HEK293T (cell line): ENCODE measurements at regions not wholly inside any gene's neighbourhood (a gene's known extent, or its start where the extent isn't known, plus 50 kb on each side); places are given as distances from the start of the nearest gene placed in this dataset.

Source experiments
- CTCF ChIA-PET: fragments of 350-600 bp; formaldehyde crosslinking; extraction: SDS; loops from one replicate; lab custom pipeline; 2021; ENCODE audit warnings: antibody characterized with exemption, inconsistent platforms; lab: Yijun Ruan, JAX
- POLR2A ChIA-PET: fragments of 350-600 bp; formaldehyde crosslinking; extraction: SDS; loops from one replicate; lab custom pipeline; 2020; ENCODE audit warnings: antibody characterized with exemption, inconsistent platforms; lab: Yijun Ruan, JAX
- DNase-seq: peaks from one replicate; pipeline ENCODE4 v3.0.0; 2012; ENCODE audit warnings: mixed read lengths; ENCODE audit errors: extremely low spot score
- ARNT ChIP-seq: fragments of 450-650 bp; IDR thresholded peaks from 2 replicates; pipeline ENCODE4 v1.6.1; 2017; ENCODE audit warnings: mild to moderate bottlenecking
- BHLHE40 ChIP-seq: fragments of 450-650 bp; IDR thresholded peaks from 2 replicates; pipeline ENCODE4 v1.6.1; 2016; ENCODE audit warnings: mild to moderate bottlenecking, moderate library complexity, borderline replicate concordance
- CTBP1 ChIP-seq: fragments of 450-650 bp; IDR thresholded peaks from 2 replicates; pipeline ENCODE4 v1.6.1; 2016; ENCODE audit warnings: borderline replicate concordance
- ELF4 ChIP-seq: fragments of 450-650 bp; IDR thresholded peaks from 2 replicates; pipeline ENCODE4 v1.6.1; 2017; ENCODE audit warnings: antibody characterized with exemption
- FOXA1 ChIP-seq: fragments of 450-650 bp; IDR thresholded peaks from 2 replicates; pipeline ENCODE4 v1.6.1; 2016; ENCODE audit warnings: mild to moderate bottlenecking
- FOXK2 ChIP-seq: fragments of 450-650 bp; IDR thresholded peaks from 2 replicates; pipeline ENCODE4 v1.6.1; 2016; ENCODE audit warnings: mild to moderate bottlenecking
- FOXM1 ChIP-seq: fragments of 450-650 bp; IDR thresholded peaks from 2 replicates; pipeline ENCODE4 v1.6.1; 2017; ENCODE audit warnings: mild to moderate bottlenecking, borderline replicate concordance
- HDGF ChIP-seq: fragments of 450-650 bp; IDR thresholded peaks from 2 replicates; pipeline ENCODE4 v1.6.1; 2017; ENCODE audit warnings: antibody characterized with exemption, borderline replicate concordance
- L3MBTL2 ChIP-seq: fragments of 450-650 bp; conservative IDR thresholded peaks from 2 replicates; pipeline ENCODE4 v1.6.1; 2016; ENCODE audit warnings: mild to moderate bottlenecking
- LEF1 ChIP-seq: fragments of 450-650 bp; IDR thresholded peaks from 2 replicates; pipeline ENCODE4 v1.6.1; 2017; ENCODE audit warnings: mild to moderate bottlenecking, borderline replicate concordance
- NFRKB ChIP-seq: fragments of 450-650 bp; IDR thresholded peaks from 2 replicates; pipeline ENCODE4 v1.6.1; 2016; ENCODE audit warnings: mild to moderate bottlenecking, moderate library complexity
- PKNOX1 ChIP-seq: fragments of 450-650 bp; IDR thresholded peaks from 2 replicates; pipeline ENCODE4 v1.6.1; 2016
- SP1 ChIP-seq: fragments of 450-650 bp; IDR thresholded peaks from 2 replicates; pipeline ENCODE4 v1.6.1; 2017
- SUZ12 ChIP-seq: fragments of 450-650 bp; IDR thresholded peaks from 2 replicates; pipeline ENCODE4 v1.6.1; 2016; ENCODE audit warnings: mild to moderate bottlenecking
- TARDBP ChIP-seq: fragments of 450-650 bp; IDR thresholded peaks from 2 replicates; pipeline ENCODE4 v1.6.1; 2016
- ZNF384 ChIP-seq: fragments of 450-650 bp; IDR thresholded peaks from 2 replicates; pipeline ENCODE4 v1.6.1; 2016

DNA sequence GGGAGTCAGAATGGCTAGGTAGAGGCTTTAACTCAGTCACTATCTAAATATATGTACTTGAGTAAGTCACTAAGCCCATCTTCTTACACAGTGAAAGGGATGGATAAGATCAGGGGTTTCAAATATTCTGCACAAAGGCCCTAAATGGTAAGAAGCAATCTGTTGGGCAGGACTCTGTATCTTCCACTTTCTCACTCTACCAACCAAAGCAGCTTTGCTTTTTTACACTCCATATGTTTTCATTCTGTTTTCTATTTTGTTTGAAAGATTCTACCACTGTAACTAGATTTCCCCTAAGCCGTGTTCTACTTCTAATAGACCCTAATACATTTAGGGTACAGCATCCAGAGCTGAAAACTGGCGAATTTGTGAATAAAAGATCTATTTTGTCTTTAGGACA is 477.5 kb upstream of the NMUR2 start:
- TF ChIP-seq HDGF, result no peak
- TF ChIP-seq TARDBP, result no peak
- DNase-seq, result no peak
- CTCF ChIA-PET, result no interaction called here
- POLR2A ChIA-PET, result no interaction called here

- no peak for DNase-seq
- ChIA-PET POLR2A (no interaction called here), CTCF (no interaction called here)
- TF ChIP-seq ARNT, result no peak
- TF ChIP-seq ELF4, result no peak
- TF ChIP-seq SUZ12, result no peak
- no peak for TF ChIP-seq LEF1
- TF ChIP-seq TARDBP, result no peak
- TF ChIP-seq BHLHE40, result no peak
- TF ChIP-seq ZNF384, result no peak
- TF ChIP-seq FOXA1, result no peak
- TF ChIP-seq FOXK2, result no peak
- no peak for TF ChIP-seq HDGF
- no peak for TF ChIP-seq NFRKB
- no peak for TF ChIP-seq L3MBTL2
- no peak for TF ChIP-seq SP1
- no peak for TF ChIP-seq FOXM1
- no peak for TF ChIP-seq PKNOX1
- TF ChIP-seq CTBP1, result no peak
These were observed 478.1 kb upstream of the NMUR2 start for GRCh38 chr5:152883066-152883775.

DNA sequence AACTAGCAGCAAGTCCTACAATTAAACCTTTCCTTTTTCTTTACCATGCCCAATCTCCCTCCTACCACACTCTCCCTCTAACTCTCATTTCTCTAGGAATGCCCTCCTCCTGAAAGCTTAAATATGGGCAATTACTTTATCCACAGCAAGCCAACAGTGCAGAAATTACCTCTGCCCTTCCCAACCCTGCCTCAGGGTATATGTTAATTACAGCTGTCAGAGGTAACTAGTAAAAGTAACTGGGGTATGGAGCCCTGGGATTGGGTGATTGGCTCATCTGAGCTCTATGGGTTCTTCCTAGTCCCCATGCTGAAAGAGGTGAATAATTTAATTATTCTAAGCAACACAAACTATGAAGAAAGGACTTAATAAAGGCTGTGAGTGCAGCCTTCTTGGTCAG is 478.9 kb upstream of the NMUR2 start:
- POLR2A ChIA-PET, result no interaction called here
- CTCF ChIA-PET, result no interaction called here
- no peak for TF ChIP-seq CTBP1
- no peak for TF ChIP-seq ELF4
- TF ChIP-seq FOXK2, result no peak
- TF ChIP-seq FOXA1, result no peak
- no peak for TF ChIP-seq SUZ12
- no peak for TF ChIP-seq ARNT
- TF ChIP-seq L3MBTL2, result no peak
- TF ChIP-seq HDGF, result no peak
- no peak for DNase-seq

DNA sequence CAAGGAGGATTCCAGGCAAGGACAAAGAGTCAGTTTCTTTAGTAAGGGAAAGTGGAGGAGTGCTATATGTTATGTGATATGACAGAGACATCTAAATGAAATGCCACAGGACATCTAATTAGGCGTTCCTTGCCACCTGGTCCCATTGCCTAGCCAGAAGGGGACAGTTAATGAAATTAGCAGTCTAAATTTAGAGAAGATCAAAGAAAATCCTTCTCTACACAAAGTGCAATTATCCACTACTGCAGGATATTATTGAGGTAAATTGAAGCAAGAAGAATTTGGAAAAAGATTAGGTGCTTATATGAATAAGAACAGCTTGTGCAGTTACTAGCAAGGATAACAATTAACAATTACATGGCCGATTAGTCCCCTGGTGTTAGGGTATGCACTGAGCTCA is 495.3 kb upstream of the NMUR2 start:
- no peak for DNase-seq
- ChIA-PET CTCF (no interaction called here), POLR2A (no interaction called here)
- TF ChIP-seq TARDBP (no peak), ELF4 (no peak), ZNF384 (no peak), ARNT (no peak), CTBP1 (no peak), BHLHE40 (no peak), HDGF (no peak)

GRCh38 chr5:152901754-152902153 is 496.7 kb upstream of the NMUR2 start:
- POLR2A ChIA-PET, result no interaction called here
- DNase-seq, result no peak
- no peak for TF ChIP-seq FOXM1
- CTCF ChIA-PET, result no interaction called here

- ChIA-PET CTCF (no interaction called here), POLR2A (no interaction called here)
- no peak for DNase-seq
- TF ChIP-seq SP1 (no peak), LEF1 (no peak), TARDBP (no peak), ELF4 (no peak), SUZ12 (no peak), HDGF (no peak)
These were observed 500.2 kb upstream of the NMUR2 start for GRCh38 chr5:152905286-152905685.

- ChIA-PET POLR2A (no interaction called here), CTCF (no interaction called here)
- TF ChIP-seq FOXM1 (no peak), HDGF (no peak), SP1 (no peak), L3MBTL2 (no peak), ARNT (no peak), ELF4 (no peak), FOXA1 (no peak), NFRKB (no peak), PKNOX1 (no peak), TARDBP (no peak), SUZ12 (no peak), FOXK2 (no peak), CTBP1 (no peak), BHLHE40 (no peak), LEF1 (no peak), ZNF384 (no peak)
- DNase-seq, result no peak
These were observed 502.6 kb upstream of the NMUR2 start for GRCh38 chr5:152907488-152908245.
